Mucosa of descending colon (tissue), 3 donors: ENCODE measurements at regions not wholly inside any gene's neighbourhood (a gene's known extent, or its start where the extent isn't known, plus 50 kb on each side); places are given as distances from the start of the nearest gene placed in this dataset.
"Not testable (repeated sequence)": the region's sequence is repeated elsewhere in the genome, so short reads cannot be mapped to it uniquely, and the experiment has no call there.

Experiments used
- ATAC-seq: fragments of 200-7000 bp; cut with Tn5 transposase; one replicate; pipeline ENCODE4 v1.9.1; 2020; ENCODE audit warnings: mild to moderate bottlenecking, moderate library complexity
- DNase-seq, 3 donors: peaks; one replicate each; pipeline ENCODE4 v3.0.0-alpha.2; 2020
- H3K36me3 ChIP-seq: fragments of 200-600 bp; one replicate; pipeline ENCODE4 v1.8.0; 2021; ENCODE audit warnings: low read depth, mild to moderate bottlenecking
- H3K4me1 ChIP-seq: fragments of 200-600 bp; one replicate; pipeline ENCODE4 v1.8.0; 2021; ENCODE audit warnings: low read depth, mild to moderate bottlenecking
- H3K4me3 ChIP-seq: fragments of 200-600 bp; one replicate; pipeline ENCODE4 v1.8.0; 2021; ENCODE audit warnings: mild to moderate bottlenecking
- H3K9me3 ChIP-seq: fragments of 200-600 bp; one replicate; pipeline ENCODE4 v1.8.0; 2021; ENCODE audit warnings: mild to moderate bottlenecking
- intact Hi-C, 2 donors: fragments of 100-400 bp; cut with DNase I in 1 of 2; cut with micrococcal nuclease in 1 of 2; formaldehyde crosslinking; loops; one replicate each; pipeline versions ENCODE4 v1.11.0 to v1.11.1; 2022; cut with DNase I, micrococcal nuclease
- TF ChIP-seq, protein P1 (sequence below): fragments of 200-600 bp; IDR thresholded peaks from one replicate; pipeline ENCODE4 v1.8.0; 2022; ENCODE audit warnings: antibody characterized with exemption, mild to moderate bottlenecking
- donor health status: DM: no; HTN: no; CAD: no; lungs with moderate emphysema.
- donor health status: DM: no; HTN: no; CAD: no.
- donor health status: DM: no; HTN: yes; CAD: no.

DNA sequence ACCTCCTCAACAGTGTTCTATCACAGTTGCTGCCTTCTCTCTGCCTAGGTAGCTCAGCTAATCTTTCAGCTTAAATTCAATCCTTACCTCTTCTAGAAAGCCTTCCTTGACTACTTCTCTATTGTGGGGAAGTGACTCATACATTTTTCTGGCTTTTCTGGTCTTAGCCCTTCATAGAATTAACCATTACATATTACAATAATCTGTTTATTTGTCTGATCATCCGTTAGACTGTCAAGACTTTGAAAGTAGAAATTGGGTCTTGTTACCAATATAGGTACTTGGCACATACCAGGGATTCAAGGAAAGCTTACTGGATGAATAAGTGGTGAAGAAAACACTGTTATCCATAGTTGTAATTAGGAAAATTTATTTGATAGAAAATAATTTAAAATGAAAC is 89.6 kb downstream of the FANCF start:
- no peak for DNase-seq
- Histone ChIP-seq H3K36me3 (no peaks in the 10 kb centered on the region), H3K9me3 (no peaks in the 10 kb centered on the region), H3K4me3 (no peak overlapping the region), H3K4me1 (no peaks in the 10 kb centered on the region)
- TF ChIP-seq, protein P1, sequence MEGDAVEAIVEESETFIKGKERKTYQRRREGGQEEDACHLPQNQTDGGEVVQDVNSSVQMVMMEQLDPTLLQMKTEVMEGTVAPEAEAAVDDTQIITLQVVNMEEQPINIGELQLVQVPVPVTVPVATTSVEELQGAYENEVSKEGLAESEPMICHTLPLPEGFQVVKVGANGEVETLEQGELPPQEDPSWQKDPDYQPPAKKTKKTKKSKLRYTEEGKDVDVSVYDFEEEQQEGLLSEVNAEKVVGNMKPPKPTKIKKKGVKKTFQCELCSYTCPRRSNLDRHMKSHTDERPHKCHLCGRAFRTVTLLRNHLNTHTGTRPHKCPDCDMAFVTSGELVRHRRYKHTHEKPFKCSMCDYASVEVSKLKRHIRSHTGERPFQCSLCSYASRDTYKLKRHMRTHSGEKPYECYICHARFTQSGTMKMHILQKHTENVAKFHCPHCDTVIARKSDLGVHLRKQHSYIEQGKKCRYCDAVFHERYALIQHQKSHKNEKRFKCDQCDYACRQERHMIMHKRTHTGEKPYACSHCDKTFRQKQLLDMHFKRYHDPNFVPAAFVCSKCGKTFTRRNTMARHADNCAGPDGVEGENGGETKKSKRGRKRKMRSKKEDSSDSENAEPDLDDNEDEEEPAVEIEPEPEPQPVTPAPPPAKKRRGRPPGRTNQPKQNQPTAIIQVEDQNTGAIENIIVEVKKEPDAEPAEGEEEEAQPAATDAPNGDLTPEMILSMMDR, result no peak
- ATAC-seq, result no peak
- intact Hi-C loops, result no loop called here

DNA sequence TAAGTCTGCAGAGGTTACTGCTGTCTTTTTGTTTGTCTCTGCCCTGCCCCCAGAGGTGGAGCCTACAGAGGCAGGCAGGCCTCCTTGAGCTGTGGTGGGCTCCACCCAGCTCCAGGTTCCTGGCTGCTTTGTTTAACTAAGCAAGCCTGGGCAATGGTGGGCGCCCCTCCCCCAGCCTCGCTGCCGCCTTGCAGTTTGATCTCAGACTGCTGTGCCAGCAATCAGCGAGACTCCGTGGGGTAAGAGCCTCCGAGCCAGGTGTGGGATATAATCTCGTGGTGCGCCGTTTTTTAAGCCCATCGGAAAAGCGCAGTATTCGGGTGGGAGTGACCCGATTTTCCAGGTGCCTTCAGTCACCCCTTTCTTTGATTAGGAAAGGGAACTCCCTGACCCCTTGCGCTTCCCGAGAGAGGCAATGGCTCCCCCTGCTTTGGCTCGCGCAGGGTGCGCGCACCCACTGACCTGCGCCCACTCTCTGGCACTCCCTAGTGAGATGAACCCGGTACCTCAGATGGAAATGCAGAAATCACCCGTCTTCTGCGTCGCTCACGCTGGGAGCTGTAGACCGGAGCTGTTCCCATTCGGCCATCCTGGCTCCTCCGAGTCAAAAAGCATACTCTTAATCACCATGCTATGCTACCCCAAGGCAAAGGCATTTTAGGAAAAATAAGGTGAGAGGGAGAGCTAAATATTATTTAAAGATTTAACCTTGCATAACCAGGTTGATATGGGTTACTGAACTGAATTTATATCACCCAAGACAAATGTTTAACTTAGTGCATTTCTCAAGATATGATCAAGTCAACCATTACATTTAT is 96.8 kb downstream of the FANCF start:
- H3K9me3 ChIP-seq, H3K4me1 ChIP-seq, intact Hi-C loops, ATAC-seq, DNase-seq, H3K4me3 ChIP-seq, H3K36me3 ChIP-seq: not testable (repeated sequence)

DNA sequence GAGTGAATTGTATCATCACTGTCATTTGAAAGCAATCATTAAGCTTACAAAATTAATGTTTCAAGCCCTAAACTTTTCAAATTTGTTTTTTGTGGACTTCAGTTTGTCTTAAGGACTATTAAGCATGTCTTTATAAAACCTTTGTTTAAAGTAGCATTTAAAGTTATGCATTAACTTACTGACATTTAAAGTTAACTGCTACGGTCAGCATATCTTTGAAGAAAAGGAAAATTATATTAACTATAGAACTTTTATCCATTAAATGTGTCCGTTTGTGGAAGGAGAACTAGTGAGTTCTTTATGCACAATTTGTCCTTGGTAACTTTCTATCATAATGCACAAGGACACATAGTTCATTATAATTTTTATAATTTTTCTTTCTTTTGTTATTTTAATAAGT is 103.4 kb downstream of the FANCF start:
- no peaks in the 10 kb centered on the region for H3K36me3 ChIP-seq
- no peak for ATAC-seq
- no peak overlapping the region for H3K4me3 ChIP-seq
- no peaks in the 10 kb centered on the region for H3K9me3 ChIP-seq
- intact Hi-C loops, result no loop called here
- H3K4me1 ChIP-seq, result no peaks in the 10 kb centered on the region
- DNase-seq, result no peak
- TF ChIP-seq, protein P1, result no peak

DNA sequence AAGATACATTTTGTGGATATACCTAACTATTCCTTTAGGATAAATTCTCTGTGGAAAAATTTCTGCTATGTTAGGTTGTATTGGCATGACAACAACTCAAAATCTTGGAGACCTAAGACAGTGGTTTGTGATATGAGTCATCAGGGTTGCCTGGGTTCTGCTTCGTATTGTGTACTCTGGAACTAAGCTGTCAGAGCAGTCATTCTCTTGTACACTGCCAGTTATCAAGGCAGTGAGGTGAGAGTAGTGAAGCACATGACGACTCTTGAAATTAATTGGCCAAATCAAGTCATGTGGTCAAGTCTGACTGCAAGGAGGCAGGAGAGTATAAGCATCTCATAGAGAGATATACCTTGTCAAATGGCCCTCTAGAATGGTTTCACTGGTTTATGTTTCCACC is 104.4 kb downstream of the FANCF start:
- intact Hi-C loops, result no loop called here
- Histone ChIP-seq H3K9me3 (no peaks in the 10 kb centered on the region), H3K4me3 (no peak overlapping the region), H3K36me3 (no peaks in the 10 kb centered on the region), H3K4me1 (no peaks in the 10 kb centered on the region)
- ATAC-seq (no peak), DNase-seq (no peak)
- TF ChIP-seq, protein P1, result no peak

DNA sequence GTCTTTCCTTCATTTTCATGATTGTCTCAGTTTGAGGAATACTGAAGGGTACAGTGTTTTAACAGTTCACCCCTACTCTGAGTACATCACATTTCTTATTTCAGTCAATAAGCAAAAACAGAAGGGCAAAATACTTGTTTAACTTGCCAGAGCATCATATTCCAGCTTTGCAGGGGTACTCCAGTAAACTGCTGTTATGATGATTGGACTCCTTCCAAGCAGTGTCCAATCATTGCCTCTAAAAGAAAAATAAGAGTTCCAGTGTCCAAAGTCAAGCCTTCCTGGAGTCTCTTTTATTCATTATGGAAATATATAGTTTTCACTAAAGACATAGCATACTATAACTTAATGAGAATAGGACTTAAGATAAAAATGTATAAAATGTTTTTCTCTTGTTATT is 105.1 kb downstream of the FANCF start:
- TF ChIP-seq, protein P1, result no peak
- no peaks in the 10 kb centered on the region for H3K9me3 ChIP-seq
- no peak for DNase-seq
- no peak overlapping the region for H3K4me3 ChIP-seq
- H3K36me3 ChIP-seq, result no peaks in the 10 kb centered on the region
- intact Hi-C loops, result no loop called here
- no peak for ATAC-seq
- no peaks in the 10 kb centered on the region for H3K4me1 ChIP-seq

DNA sequence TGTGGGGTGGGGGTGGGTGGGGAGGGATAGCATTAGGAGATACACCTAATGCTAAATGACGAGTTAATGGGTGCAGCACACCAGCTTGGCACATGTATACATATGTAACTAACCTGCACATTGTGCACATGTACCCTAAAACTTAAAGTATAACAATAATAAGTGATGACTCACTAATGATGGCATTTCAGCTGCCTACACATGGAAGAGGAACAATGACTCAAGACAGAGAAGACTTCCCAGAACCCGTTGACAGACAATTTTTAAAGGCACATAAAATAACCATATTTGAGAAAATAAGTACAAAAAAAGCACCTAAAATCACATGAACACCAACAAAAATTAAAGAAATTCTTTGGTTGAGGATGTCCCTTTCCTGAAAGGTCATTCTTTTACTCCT is 107.3 kb downstream of the FANCF start:
- H3K36me3 ChIP-seq, ATAC-seq, DNase-seq, intact Hi-C loops, H3K4me1 ChIP-seq, H3K9me3 ChIP-seq, H3K4me3 ChIP-seq: not testable (repeated sequence)

DNA sequence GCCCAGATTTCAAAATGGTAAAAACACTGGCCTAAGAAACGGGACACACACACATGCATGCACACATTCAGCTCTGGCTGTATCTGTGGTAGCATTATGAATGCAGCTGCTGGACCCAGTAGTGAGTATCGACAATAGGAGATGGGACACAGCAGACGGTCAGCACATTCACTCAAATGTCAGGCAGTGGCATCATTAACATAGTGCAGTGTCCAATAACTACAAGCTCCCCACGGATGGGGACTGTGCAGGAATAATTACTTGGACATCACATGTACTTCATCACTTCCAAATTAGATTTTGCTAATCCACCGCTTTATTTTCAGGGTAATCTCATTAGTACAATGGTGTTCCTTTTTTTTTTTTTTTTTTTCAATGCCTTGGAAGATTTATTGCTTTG is 109.5 kb downstream of the FANCF start:
- TF ChIP-seq, protein P1, result no peak
- ATAC-seq, result no peak
- intact Hi-C loops, result no loop called here
- Histone ChIP-seq H3K36me3 (no peaks in the 10 kb centered on the region), H3K4me3 (no peak overlapping the region), H3K9me3 (no peaks in the 10 kb centered on the region), H3K4me1 (no peaks in the 10 kb centered on the region)
- no peak for DNase-seq
